A549 (cell line): ENCODE measurements at regions not wholly inside any gene's neighbourhood (a gene's known extent, or its start where the extent isn't known, plus 50 kb on each side); places are given as distances from the start of the nearest gene placed in this dataset.

Source experiments
- ATAC-seq, 2 experiments: fragments of 200-7000 bp in 1 of 2; fragments of >200 bp in 1 of 2; cut with Nextera tagmentation in 1 of 2; cut with Tn5 transposase in 1 of 2; 3 replicates each; pipeline versions ENCODE4 v1.8.0 to v1.9.1; 2018 to 2020; ENCODE audit warnings: mild to moderate bottlenecking in 1 of 2, moderate library complexity in 1 of 2
- CTCF ChIA-PET: fragments of 300-600 bp; sonication (Branson Sonifier 250); formaldehyde crosslinking; extraction: SDS; loops from one replicate; lab custom pipeline; 2021; ENCODE audit warnings: antibody characterized with exemption, inconsistent platforms; lab: Yijun Ruan, JAX
- POLR2A ChIA-PET: fragments of 350-600 bp; formaldehyde crosslinking; extraction: SDS; loops from one replicate; lab custom pipeline; 2021; ENCODE audit warnings: antibody characterized with exemption, inconsistent platforms; lab: Yijun Ruan, JAX
- DNase-seq, 2 experiments: peaks; one replicate each; pipeline versions ENCODE4 v3.0.0 to v3.0.0-alpha.2; 2011 to 2016; ENCODE audit warnings: low read depth in 1 of 2, low spot score in 1 of 2
- FAIRE-seq: peaks from 2 replicates; lab custom pipeline; 2011; peaks lifted over from hg19 to GRCh38; lab: Jason Lieb, UNC
- H3K27ac ChIP-seq, 2 experiments: fragments of >200 bp; sonication (Bioruptor Twin); formaldehyde crosslinking; 3 replicates each; pipeline ENCODE4 v1.5.1; 2016 to 2017
- H3K4me1 ChIP-seq: fragments of >200 bp; sonication (Bioruptor Twin); formaldehyde crosslinking; 3 replicates; pipeline ENCODE4 v1.6.1; 2016
- H3K4me2 ChIP-seq: fragments of >200 bp; sonication (Bioruptor Twin); formaldehyde crosslinking; 3 replicates; pipeline ENCODE4 v1.6.1; 2016
- H3K4me3 ChIP-seq: fragments of >200 bp; sonication (Bioruptor Twin); formaldehyde crosslinking; 3 replicates; pipeline ENCODE4 v1.5.1; 2016
- H3K9me3 ChIP-seq: fragments of >200 bp; sonication (Bioruptor Twin); formaldehyde crosslinking; 3 replicates; pipeline ENCODE4 v1.6.1; 2016
- ATOH8 ChIP-seq: fragments of 250-450 bp; sonication (Bioruptor Pico); IDR thresholded peaks from 2 replicates; pipeline ENCODE4 v1.5.0; 2020; ENCODE audit warnings: low read depth, mild to moderate bottlenecking, moderate library complexity
- CBX2 ChIP-seq: fragments of 200-600 bp; sonication (generic); IDR thresholded peaks from 2 replicates; pipeline ENCODE4 v1.6.1; 2016; ENCODE audit warnings: low read depth, mild to moderate bottlenecking, borderline replicate concordance
- CBX8 ChIP-seq: fragments of 200-600 bp; sonication (generic); IDR thresholded peaks from 2 replicates; pipeline ENCODE4 v1.6.1; 2016
- CEBPB ChIP-seq, 2 experiments: fragments of >200 bp in 1 of 2; sonication (Bioruptor Twin) in 1 of 2; formaldehyde crosslinking in 1 of 2; IDR thresholded peaks; 2 replicates each; pipeline ENCODE4 v1.6.1; 2012 to 2016
- CHD2 ChIP-seq: fragments of 150-350 bp; IDR thresholded peaks from 2 replicates; pipeline ENCODE4 v1.6.1; 2014; ENCODE audit warnings: low read length; ENCODE audit not compliant: partially characterized antibody
- CHD4 ChIP-seq: fragments of 200-600 bp; sonication (generic); IDR thresholded peaks from 2 replicates; pipeline ENCODE4 v1.6.1; 2016; ENCODE audit warnings: antibody characterized with exemption, mild to moderate bottlenecking, borderline replicate concordance
- EHF ChIP-seq: fragments of 250-450 bp; sonication (Bioruptor Pico); IDR thresholded peaks from 2 replicates; pipeline ENCODE4 v1.5.0; 2020; ENCODE audit warnings: mild to moderate bottlenecking
- EP300 ChIP-seq, 2 experiments: fragments of >200 bp; sonication (Bioruptor Twin); formaldehyde crosslinking; IDR thresholded peaks; 2 replicates in 1 of 2; 3 replicates in 1 of 2; pipeline ENCODE4 v1.6.1; 2016 to 2017
- FOSL2 ChIP-seq, 2 experiments: fragments of 450-650 bp in 1 of 2; fragments of >200 bp in 1 of 2; sonication (Bioruptor Twin) in 1 of 2; formaldehyde crosslinking; IDR thresholded peaks; 2 replicates each; pipeline versions ENCODE4 v1.5.0 to v1.6.1; 2016 to 2020; ENCODE audit warnings: mild to moderate bottlenecking in 1 of 2, moderate library complexity in 1 of 2
- FOXS1 ChIP-seq: fragments of 250-450 bp; sonication (Bioruptor Pico); IDR thresholded peaks from 2 replicates; pipeline ENCODE4 v1.5.0; 2020; ENCODE audit warnings: mild to moderate bottlenecking, moderate library complexity
- HDAC2 ChIP-seq: fragments of 200-600 bp; sonication (generic); IDR thresholded peaks from 2 replicates; pipeline ENCODE4 v1.6.1; 2016
- HOXA7 ChIP-seq: fragments of 250-450 bp; sonication (Bioruptor Pico); IDR thresholded peaks from 2 replicates; pipeline ENCODE4 v1.5.0; 2020; ENCODE audit warnings: mild to moderate bottlenecking, moderate library complexity
- JUNB ChIP-seq: fragments of >200 bp; sonication (Bioruptor Twin); formaldehyde crosslinking; IDR thresholded peaks from 2 replicates; pipeline ENCODE4 v1.6.1; 2016
- KDM1A ChIP-seq: fragments of 200-600 bp; sonication (generic); IDR thresholded peaks from 2 replicates; pipeline ENCODE4 v1.6.1; 2016; ENCODE audit warnings: low read depth, mild to moderate bottlenecking
- MAX ChIP-seq: IDR thresholded peaks from 2 replicates; pipeline ENCODE4 v1.6.1; 2012
- NFE2L2 ChIP-seq: fragments of 150-350 bp; conservative IDR thresholded peaks from 2 replicates; pipeline ENCODE4 v1.6.1; 2014; ENCODE audit warnings: low read length
- POLR2A ChIP-seq: IDR thresholded peaks from 2 replicates; pipeline ENCODE4 v1.6.1; 2012; ENCODE audit warnings: mild to moderate bottlenecking, low read length
- POLR2AphosphoS2 ChIP-seq: conservative IDR thresholded peaks from 2 replicates; pipeline ENCODE4 v1.6.1; 2012; ENCODE audit warnings: low read length, improper control_type of control experiment, inconsistent platforms
- SREBF2 ChIP-seq: fragments of 450-650 bp; IDR thresholded peaks from 2 replicates; pipeline ENCODE4 v1.6.1; 2014; ENCODE audit warnings: mild to moderate bottlenecking, moderate library complexity
- TFCP2L1 ChIP-seq: fragments of 250-450 bp; sonication (Bioruptor Pico); IDR thresholded peaks from 2 replicates; pipeline ENCODE4 v1.5.0; 2021; ENCODE audit warnings: mild to moderate bottlenecking
- TP53 ChIP-seq: fragments of 250-450 bp; sonication (Bioruptor Pico); IDR thresholded peaks from 2 replicates; pipeline ENCODE4 v1.5.0; 2021; ENCODE audit warnings: mild to moderate bottlenecking, moderate library complexity
- ZNF302 ChIP-seq: fragments of 250-450 bp; sonication (Bioruptor Pico); IDR thresholded peaks from 2 replicates; pipeline ENCODE4 v1.9.0; 2021; ENCODE audit warnings: inconsistent platforms, mild to moderate bottlenecking, moderate library complexity
- ZSCAN20 ChIP-seq: fragments of 250-450 bp; sonication (Bioruptor Pico); IDR thresholded peaks from 2 replicates; pipeline ENCODE4 v1.8.0; 2022; ENCODE audit warnings: mild to moderate bottlenecking, moderate library complexity
- WGBS: methylation state at CpG from one replicate; pipeline ENCODE4 v1.1.6; 2017; ENCODE audit errors: missing lambda C conversion rate; 5-methylcytosine and 5-hydroxymethylcytosine counted together
- TF ChIP-seq, protein P1 (sequence below): fragments of >200 bp; sonication (Bioruptor Twin); formaldehyde crosslinking; IDR thresholded peaks from 3 replicates; pipeline ENCODE4 v1.6.1; 2016
- TF ChIP-seq, protein P2 (sequence below): fragments of >200 bp; sonication (Bioruptor Twin); formaldehyde crosslinking; IDR thresholded peaks from 2 replicates; pipeline ENCODE4 v1.6.1; 2016
- TF ChIP-seq, protein P3 (sequence below): fragments of 200-600 bp; sonication (generic); IDR thresholded peaks from 2 replicates; pipeline ENCODE4 v1.6.1; 2016; ENCODE audit warnings: antibody characterized with exemption, mild to moderate bottlenecking, moderate library complexity

GRCh38 chr4:57494821-57495220, 384.6 kb upstream of the IGFBP7 start:
- TF ChIP-seq ATOH8 (CRISPR knock-in tag) (no peak), CBX2 (no peak), FOXS1 (CRISPR knock-in tag) (no peak), CHD4 (no peak), HDAC2 (no peak), HOXA7 (CRISPR knock-in tag) (no peak), EP300 (IDR thresholded peaks at IDR 0.05) (no peak), SREBF2 (no peak), MAX (no peak), JUNB (no peak), POLR2AphosphoS2 (no peak), TFCP2L1 (CRISPR knock-in tag) (no peak), CEBPB (IDR thresholded peaks at IDR 0.05) (no peak)
- TF ChIP-seq, protein P1, sequence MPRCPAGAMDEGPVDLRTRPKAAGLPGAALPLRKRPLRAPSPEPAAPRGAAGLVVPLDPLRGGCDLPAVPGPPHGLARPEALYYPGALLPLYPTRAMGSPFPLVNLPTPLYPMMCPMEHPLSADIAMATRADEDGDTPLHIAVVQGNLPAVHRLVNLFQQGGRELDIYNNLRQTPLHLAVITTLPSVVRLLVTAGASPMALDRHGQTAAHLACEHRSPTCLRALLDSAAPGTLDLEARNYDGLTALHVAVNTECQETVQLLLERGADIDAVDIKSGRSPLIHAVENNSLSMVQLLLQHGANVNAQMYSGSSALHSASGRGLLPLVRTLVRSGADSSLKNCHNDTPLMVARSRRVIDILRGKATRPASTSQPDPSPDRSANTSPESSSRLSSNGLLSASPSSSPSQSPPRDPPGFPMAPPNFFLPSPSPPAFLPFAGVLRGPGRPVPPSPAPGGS: no peak
- TF ChIP-seq, protein P2, sequence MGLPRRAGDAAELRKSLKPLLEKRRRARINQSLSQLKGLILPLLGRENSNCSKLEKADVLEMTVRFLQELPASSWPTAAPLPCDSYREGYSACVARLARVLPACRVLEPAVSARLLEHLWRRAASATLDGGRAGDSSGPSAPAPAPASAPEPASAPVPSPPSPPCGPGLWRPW: no peak
- no peak overlapping the region for H3K27ac ChIP-seq
- H3K9me3 ChIP-seq: no peaks in the 10 kb centered on the region
- WGBS: 40% methylated on average over 4 of the region's 4 CpGs
- ChIA-PET CTCF (no interaction called here), POLR2A (no interaction called here)
- ATAC-seq (no peak), FAIRE-seq (no peak), DNase-seq (no peak)
- no peak overlapping the region for H3K4me3 ChIP-seq
- no peak overlapping the region for H3K4me2 ChIP-seq
- peaks cover 25% of the 10 kb centered on the region; the same call in 2 of the 3 replicates for H3K4me1 ChIP-seq

GRCh38 chr4:57492251-57492878, 382.2 kb upstream of the IGFBP7 start:
- Histone ChIP-seq H3K9me3 (no peaks in the 10 kb centered on the region), H3K4me1 (peaks cover 27% of the 10 kb centered on the region; the same call in 2 of the 3 replicates), H3K4me3 (no peak overlapping the region), H3K27ac (peak overlapping the region; percentile 11 to 38; a peak in 2 of 6 replicates)
- ChIA-PET CTCF (no interaction called here), POLR2A (no interaction called here)
- WGBS: 51% methylated on average over 5 of the region's 5 CpGs
- no peak for ATAC-seq
- TF ChIP-seq, protein P3, sequence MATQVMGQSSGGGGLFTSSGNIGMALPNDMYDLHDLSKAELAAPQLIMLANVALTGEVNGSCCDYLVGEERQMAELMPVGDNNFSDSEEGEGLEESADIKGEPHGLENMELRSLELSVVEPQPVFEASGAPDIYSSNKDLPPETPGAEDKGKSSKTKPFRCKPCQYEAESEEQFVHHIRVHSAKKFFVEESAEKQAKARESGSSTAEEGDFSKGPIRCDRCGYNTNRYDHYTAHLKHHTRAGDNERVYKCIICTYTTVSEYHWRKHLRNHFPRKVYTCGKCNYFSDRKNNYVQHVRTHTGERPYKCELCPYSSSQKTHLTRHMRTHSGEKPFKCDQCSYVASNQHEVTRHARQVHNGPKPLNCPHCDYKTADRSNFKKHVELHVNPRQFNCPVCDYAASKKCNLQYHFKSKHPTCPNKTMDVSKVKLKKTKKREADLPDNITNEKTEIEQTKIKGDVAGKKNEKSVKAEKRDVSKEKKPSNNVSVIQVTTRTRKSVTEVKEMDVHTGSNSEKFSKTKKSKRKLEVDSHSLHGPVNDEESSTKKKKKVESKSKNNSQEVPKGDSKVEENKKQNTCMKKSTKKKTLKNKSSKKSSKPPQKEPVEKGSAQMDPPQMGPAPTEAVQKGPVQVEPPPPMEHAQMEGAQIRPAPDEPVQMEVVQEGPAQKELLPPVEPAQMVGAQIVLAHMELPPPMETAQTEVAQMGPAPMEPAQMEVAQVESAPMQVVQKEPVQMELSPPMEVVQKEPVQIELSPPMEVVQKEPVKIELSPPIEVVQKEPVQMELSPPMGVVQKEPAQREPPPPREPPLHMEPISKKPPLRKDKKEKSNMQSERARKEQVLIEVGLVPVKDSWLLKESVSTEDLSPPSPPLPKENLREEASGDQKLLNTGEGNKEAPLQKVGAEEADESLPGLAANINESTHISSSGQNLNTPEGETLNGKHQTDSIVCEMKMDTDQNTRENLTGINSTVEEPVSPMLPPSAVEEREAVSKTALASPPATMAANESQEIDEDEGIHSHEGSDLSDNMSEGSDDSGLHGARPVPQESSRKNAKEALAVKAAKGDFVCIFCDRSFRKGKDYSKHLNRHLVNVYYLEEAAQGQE: no peak
- TF ChIP-seq NFE2L2 (no peak), TFCP2L1 (CRISPR knock-in tag) (no peak), POLR2A (no peak), ZNF302 (CRISPR knock-in tag) (no peak), FOSL2 (IDR thresholded peaks at IDR 0.05) (no peak), FOSL2 (CRISPR knock-in tag; IDR thresholded peaks at IDR 0.05) (no peak), TP53 (CRISPR knock-in tag) (no peak), CHD2 (no peak), EHF (CRISPR knock-in tag) (no peak), KDM1A (no peak), ZSCAN20 (no peak), CBX8 (no peak)
- TF ChIP-seq, all 56 proteins: peak for 0
- no peak for FAIRE-seq
- peak overlapping the region; percentile 23; the same call in 1 of the 3 replicates for H3K4me2 ChIP-seq
- no peak for DNase-seq
